Body of pancreas (tissue), 4 donors: ENCODE measurements at regions not wholly inside any gene's neighbourhood (a gene's known extent, or its start where the extent isn't known, plus 50 kb on each side); places are given as distances from the start of the nearest gene placed in this dataset.

ENCODE experiments used
- POLR2A ChIP-seq, 3 donors: fragments of 450-650 bp; IDR thresholded peaks; one replicate each; pipeline ENCODE4 v1.6.1; 2016; ENCODE audit warnings: antibody characterized with exemption in 3 of 3, mild to moderate bottlenecking in 2 of 3
- TF ChIP-seq, protein P1 (sequence below), 7 experiments: fragments of 450-650 bp in 4 of 7; fragments of 200-600 bp in 3 of 7; sonication (generic) in 3 of 7; IDR thresholded peaks; one replicate each; pipeline ENCODE4 v1.5.1; 2016 to 2019; ENCODE audit warnings: antibody characterized with exemption in 7 of 7

DNA sequence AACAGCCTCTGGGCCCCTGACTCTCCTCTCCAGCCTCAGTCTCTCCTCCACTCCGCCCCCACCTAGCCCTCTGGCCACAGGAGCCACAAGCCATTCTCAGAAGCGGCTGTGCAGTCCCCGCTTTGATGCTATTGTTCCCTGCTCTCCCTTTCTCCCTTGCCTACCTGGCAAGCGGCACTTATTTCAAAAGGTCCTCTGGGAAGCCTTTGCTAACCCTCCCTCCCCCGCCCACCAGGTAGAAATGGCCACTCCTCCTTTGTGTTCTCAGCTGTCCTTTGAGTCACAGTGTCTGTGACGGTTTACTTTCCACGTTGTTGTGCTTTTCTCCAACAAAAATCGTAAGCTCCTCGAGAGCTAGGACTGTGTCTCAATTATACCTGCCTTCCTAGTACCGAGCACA lies 338.4 kb upstream of the PROX1 start:
- TF ChIP-seq, protein P1, sequence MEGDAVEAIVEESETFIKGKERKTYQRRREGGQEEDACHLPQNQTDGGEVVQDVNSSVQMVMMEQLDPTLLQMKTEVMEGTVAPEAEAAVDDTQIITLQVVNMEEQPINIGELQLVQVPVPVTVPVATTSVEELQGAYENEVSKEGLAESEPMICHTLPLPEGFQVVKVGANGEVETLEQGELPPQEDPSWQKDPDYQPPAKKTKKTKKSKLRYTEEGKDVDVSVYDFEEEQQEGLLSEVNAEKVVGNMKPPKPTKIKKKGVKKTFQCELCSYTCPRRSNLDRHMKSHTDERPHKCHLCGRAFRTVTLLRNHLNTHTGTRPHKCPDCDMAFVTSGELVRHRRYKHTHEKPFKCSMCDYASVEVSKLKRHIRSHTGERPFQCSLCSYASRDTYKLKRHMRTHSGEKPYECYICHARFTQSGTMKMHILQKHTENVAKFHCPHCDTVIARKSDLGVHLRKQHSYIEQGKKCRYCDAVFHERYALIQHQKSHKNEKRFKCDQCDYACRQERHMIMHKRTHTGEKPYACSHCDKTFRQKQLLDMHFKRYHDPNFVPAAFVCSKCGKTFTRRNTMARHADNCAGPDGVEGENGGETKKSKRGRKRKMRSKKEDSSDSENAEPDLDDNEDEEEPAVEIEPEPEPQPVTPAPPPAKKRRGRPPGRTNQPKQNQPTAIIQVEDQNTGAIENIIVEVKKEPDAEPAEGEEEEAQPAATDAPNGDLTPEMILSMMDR (IDR thresholded peaks at IDR 0.05): no peak
- no peak for TF ChIP-seq POLR2A (IDR thresholded peaks at IDR 0.05)
